Amniotic epithelial cell (primary cell): ENCODE measurements at regions not wholly inside any gene's neighbourhood (a gene's known extent, or its start where the extent isn't known, plus 50 kb on each side); places are given as distances from the start of the nearest gene placed in this dataset.
"Not testable (repeated sequence)": the region's sequence is repeated elsewhere in the genome, so short reads cannot be mapped to it uniquely, and the experiment has no call there.

Experiments used
- DNase-seq: peaks from one replicate; pipeline ENCODE4 v3.0.0-alpha.2; 2010; ENCODE audit warnings: low read depth

DNA sequence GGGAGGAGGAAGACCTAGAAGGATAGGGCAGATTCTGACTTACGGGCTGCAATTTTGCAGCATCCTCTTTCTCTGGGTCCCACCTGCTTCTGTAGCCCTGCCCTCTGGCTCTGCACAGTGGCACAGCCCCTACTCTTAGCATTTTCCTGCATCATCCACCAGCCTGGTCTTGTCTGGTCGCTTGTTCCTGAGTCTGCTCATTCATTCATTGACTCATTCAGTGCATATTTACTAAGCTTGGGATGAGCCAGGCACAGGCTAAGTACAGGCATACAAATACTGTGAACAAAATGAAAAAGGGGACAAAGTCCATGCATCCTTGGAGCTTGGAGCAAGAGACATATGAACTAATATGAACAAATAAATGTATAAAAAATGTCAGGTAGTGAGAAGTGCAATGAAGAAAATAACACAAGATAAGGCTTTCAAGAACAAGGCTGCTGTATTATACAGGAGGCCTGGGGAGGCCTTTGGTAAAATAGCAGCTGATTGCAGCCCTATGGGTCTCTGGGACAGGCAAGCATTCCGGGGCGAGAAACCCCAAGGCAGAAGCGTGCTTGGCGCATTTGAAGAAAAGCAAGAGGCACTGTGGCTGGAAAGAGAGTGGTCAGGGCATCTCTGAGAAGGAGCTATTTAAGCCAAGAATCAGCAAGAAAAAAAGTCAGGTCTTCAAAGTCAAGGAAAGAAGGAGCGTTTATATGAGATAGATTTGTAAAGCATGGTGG, 108.0 kb upstream of the ALX4 start:
- DNase-seq: no peak

DNA sequence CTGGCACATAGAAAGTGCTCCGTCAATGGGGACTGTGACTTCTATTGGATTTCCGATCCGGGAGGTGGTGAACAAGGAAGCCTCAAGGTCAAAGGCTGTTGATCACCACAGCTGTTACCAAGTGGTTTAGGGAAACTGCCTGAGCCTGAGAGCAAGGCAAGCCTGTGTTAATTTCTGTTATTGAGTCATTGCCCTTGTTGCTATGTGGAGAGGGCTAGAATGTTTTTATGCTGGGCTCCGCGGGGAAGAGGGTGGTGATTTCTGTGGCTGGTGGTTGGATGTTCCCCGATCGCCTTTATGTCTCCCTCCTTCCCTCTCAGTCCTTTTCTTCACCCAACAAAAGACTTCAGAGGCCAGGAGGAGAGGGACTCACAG, 108.5 kb upstream of the ALX4 start:
- DNase-seq: no peak

DNA sequence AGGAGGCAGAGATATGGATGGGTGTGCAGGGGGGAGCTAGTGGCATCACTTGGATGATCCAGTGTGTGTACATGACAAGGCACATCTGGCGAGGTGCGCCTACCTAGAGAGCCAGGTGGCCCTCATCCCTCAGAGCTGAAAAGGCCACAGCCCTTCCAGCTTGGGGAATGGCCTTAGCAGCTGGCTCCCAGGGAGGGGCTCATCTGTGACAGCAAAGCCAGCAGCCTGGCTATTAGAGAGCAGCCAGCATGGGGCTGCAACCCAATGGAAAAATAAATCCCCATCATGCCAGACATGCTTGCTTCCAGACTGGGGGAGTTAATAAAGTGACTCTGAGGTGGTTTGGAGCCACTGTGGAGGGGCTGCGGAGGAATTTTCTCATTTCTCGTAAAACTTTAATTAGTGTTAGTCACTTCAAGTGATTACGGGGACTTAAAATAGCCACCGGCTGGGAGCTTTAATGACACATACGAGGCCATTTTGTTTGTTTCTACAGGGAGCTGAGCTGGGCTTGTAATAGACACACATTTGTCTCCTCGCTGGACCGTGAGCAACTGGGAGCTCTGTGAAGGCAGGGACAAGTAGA, 111.2 kb upstream of the ALX4 start:
- DNase-seq: no peak

DNA sequence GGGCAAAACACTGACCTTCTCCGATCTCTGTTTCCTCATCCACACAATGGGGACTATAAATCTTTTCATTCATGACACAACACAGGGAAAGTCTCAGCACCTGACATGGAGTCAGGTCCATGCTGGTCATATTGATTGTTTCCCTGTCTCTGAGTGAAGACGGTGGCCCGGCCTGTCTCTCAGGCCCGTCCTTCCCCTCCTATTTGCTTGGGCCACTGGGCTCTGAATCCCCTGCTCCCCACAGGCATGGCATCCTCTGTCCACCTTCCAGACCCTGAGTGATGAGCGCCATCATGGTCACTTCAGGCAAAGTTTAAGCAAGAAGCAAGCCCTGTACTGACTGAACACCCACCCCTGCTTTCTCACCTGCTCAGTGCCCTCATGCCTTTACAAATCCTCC, 113.3 kb upstream of the ALX4 start:
- DNase-seq: no peak

DNA sequence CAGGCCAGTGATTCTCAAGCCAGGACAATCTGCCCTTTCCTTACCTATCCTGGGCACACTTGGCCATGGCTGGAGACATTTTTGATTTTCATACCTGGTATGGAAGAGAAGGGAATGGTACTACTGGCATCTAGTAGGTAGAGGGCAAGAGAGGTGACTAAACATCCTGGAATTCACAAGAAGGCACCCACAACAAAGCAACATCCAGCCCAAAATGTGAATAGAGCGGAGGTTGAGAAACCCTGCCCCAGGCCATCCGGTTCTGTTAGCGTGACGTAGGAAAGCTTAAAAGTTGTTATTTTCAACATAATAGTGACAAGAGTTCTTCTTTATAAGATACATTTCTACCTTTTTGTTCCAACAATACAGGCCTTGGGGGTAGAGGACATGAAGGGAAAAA, 114.9 kb upstream of the ALX4 start:
- no peak for DNase-seq

DNA sequence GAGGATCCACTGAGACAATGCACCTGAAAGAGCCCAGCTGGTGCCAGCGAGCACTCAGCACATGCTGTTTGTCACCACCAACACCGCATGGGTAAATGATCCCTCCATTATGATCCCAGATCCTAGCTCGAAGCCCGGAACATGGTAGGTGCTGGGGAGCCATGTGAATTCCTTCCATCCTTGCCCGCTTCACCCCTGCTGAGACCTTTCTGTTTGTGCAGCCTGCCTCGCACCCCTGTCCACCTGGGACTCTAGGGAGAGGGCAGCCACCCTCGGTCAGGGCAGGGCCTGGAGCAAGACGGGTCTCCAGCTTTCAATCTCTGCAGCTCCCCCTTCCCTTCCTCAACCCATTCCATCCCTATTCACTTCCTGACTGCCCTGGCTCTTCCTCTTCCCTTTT, 116.2 kb upstream of the ALX4 start:
- DNase-seq: no peak

DNA sequence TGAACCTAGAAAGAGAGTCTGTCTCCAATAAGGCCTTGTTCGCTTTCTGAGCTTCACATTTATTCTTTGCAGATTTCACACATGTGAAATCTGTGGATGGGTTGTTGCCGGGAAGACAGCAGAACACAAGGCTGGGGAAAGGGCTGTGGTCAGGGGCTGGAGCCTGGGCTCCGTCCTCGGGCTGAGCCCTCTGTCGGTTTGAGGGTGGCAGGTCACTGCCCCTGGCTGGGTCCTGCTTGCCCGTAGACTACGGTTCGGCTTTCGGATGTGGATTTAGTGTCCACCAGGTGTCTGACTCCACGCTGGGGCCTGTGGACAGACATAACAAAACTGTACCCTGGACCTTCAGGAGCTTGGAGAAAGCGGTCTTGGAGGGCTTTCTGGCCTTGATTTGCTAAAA, 117.0 kb upstream of the ALX4 start:
- DNase-seq: no peak

DNA sequence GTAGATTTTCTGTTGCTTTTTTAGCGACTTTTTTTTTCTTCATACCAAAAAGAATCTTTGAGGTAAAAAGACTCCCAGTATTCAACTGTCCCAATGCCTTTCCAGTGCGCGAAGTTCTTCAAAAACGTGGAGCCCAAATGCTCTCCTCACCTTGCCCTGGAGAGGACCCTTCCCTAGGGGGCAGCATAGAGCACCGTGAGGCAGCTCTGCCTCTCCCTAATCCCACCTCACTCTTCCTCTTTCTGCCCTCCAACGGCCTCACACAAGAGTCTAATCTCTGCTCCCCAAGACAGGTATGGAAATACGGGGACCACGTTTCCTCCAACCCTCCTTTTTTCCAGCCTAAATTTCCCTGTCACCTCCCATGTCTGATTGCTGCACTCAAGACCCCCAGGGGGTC, 117.5 kb upstream of the ALX4 start:
- DNase-seq: no peak

DNA sequence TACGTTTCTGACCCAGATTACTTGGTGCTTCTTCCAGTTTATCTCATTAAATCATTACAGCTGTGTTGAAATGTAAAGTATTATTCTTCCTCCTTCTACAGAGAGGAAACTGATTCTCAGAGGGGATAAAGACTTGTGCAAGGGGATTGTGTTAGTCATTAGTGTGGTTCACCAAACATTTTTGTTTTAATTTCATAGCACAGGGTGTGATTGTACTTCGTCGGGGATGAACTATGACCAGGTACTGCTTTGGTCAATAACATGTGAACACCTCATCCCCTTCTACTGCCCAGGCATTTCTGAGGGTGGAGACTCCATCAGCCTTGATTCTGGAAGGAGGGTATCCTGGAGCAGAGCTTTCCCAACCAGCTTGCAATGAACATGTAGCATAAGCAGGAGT, 120.2 kb upstream of the ALX4 start:
- peak; percentile 11 for DNase-seq

DNA sequence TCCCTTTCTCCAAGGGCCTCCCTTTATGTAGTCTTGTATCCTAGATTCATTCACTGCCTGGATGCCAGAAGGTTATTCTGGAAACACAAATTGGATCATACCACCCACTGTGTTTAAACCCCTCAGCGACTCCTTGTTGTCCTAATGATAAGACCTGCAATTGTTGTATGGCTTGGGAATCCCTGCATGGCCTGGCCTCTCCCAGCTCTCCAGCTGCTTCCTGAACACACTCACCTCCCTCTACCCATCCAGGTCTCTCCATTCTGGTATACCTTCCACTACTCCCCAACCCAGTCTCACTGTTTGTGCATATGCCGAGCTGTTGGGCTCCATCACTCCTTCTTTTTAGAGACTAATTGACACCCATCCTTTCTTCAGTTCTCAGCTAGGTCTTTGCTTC, 124.3 kb upstream of the ALX4 start:
- DNase-seq: no peak

DNA sequence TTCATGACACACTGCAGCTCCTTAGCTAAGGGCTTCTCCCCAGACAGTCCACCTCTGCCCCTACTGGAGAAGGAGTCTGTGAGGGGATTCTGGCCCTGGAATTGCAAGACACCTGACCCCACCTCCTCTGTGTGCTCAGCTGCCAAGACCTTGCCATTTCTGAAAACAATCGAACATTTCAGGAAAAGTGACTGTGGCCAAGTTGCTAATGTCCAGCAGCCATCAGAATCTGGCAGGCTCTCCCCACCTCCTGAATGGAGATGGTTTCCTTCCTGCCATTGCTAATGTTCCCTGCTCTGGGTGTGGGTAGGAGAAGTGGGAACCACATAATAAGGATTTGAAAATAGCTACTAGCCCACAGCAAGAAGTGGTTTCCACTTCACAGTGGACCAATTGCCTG, 127.2 kb upstream of the ALX4 start:
- no peak for DNase-seq

DNA sequence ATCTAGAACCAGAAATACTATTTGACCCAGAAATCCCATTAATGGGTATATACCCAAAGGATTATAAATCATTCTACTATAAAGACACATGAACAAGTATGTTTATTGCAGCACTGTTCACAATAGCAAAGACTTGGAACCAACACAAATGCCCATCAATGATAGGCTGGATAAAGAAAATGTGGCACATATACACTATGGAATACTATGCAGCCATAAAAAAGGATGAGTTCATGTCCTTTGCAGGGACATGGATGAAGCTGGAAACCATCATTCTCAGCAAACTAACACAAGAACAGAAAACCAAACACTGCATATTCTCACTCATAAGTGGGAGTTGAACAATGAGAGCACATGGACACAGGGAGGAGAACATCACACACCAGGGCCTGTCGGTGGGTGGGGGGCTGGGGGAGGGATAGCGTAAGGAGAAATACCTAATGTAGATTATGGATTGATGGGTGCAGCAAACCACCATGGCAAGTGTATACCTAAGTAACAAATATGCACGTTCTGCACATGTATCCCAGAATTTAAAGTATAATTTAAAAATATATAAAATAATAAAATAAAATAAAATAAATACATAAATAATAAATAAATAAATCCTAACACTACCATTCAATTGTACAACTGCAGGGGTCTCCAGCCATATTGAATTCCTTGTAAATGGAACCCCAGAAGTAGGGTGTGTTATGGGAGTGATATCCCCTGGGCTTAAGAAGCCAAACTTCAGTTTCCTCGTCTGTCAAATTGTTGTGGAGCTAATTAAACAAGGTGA, 122.4 kb upstream of the CD82 start:
- not testable (repeated sequence) for DNase-seq

DNA sequence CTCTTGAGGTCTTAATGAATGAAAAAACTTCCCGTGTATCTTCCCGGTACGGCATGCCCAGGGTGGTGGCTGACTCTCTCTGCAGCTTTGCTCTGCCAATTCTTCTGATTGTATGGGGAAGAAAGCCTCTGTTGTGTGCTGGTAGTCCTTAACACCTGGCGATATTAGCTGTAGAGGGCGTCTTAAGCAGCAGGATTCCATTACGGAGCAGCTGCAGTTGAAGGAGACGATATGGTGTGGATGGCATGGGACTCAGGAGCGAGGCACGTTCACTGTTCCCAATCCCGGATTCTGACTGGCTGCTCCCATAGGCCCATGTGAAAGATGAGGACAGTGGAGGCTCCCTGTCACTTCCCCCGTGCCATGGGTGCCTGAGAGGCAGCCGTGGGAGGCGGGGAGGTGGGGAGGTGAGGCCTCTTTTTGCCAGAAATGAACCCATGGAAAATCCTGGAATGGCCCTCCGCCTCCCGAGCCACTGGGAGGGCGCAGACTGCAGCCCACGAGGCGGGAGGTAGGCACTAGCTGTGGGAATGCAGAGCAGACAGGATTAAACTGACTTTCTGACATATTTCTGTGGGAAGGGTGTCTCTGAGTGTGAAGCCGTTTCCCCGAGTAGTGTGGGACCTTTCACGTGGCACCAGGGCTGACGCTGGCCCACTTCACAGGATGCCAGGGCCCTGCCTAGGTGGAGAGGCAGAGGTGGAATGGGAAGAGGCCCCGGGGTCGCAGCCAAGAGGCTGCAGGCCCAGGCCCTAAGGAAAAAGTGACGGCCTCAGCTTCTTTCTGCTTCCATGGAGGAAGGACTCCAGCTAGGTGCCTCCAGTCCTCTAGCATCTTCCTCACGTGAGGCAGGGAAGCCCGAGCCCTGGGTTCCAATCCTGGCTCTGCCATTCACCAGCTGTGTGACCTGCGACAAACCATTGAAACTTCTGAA, 121.4 kb upstream of the CD82 start:
- no peak for DNase-seq

DNA sequence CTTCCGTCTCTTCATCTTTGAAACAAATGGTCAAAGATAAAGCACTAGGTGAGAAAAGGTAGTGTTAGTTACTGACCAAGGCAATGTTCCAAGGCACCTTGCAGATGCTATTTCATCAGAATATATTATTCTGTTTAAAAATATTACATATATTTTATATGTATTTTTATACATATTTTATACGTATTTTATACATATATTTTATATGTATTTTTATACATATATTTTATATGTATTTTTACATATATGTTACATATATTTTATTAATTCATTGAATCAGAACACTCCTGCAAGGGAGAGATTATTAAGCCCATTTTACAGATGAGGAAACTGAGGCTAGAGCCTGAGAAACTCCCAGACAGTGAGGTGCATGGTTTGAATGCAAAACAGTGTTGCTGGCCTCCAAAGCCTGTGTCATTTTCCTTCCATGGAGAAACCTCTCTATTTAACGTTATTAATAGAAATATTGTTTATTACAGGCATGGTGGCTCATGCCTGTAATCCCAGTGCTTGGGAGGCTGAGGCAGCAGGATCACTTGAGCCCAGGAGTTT, 120.6 kb upstream of the CD82 start:
- no peak for DNase-seq

DNA sequence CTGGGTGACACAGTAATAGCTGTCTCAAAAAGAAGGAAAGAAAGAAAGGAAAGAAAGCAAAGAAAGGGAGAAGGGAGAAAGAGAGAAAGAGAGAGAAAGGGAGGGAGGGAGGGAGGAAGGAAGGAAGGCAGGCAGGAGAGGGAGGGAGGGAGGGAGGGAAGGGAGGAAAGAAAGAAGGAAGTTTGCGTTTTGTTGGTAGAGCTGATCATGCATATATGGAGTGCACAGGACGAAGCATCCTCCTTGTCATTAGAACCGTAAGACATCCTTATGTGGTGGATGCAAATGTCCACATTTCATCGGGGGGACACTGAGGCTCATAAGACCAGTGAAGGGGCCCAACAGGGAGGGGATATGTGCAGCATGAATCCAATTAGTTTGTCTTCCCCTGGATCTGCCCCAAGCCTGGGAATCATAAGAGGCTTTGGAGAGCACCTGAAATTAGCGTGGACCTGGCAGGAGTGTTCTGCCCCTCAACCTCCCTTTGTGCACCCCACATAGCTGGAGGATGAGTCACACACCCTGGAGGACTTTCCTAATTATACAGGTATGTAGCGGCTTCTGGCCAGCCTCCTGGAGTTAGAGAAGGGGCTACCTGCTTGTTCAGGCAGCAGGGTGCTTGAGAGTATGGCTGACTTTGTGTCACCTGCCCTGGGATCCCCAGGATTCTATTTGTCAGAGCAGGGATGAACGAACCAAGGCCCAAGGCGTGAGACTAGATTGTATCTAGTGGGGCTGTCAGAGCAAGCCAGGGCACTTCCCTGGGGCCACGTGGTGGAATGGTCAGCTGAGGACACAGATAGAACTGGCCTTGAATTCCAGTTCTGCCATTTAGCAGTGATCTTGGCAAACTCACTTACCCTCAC, 119.7 kb upstream of the CD82 start:
- DNase-seq: no peak

DNA sequence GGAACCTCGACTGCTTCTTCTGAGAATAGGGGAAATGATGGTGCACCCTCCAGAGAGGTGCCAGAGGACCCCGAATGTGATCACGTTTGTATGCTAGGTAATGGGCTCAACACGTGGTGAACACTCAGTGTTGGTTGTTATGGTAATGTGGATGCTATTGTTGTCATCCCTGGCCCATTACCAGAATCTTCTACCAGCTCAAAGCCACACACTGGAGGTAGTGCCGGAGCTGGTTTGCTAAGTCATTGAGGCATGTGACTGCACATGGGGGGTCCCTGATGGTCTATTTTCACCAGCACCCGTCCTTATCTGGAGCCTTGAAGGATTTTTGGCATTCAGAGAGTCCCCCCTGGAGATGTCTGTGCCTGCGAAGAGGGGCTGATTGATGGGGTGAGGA, 119.1 kb upstream of the CD82 start:
- DNase-seq: no peak

DNA sequence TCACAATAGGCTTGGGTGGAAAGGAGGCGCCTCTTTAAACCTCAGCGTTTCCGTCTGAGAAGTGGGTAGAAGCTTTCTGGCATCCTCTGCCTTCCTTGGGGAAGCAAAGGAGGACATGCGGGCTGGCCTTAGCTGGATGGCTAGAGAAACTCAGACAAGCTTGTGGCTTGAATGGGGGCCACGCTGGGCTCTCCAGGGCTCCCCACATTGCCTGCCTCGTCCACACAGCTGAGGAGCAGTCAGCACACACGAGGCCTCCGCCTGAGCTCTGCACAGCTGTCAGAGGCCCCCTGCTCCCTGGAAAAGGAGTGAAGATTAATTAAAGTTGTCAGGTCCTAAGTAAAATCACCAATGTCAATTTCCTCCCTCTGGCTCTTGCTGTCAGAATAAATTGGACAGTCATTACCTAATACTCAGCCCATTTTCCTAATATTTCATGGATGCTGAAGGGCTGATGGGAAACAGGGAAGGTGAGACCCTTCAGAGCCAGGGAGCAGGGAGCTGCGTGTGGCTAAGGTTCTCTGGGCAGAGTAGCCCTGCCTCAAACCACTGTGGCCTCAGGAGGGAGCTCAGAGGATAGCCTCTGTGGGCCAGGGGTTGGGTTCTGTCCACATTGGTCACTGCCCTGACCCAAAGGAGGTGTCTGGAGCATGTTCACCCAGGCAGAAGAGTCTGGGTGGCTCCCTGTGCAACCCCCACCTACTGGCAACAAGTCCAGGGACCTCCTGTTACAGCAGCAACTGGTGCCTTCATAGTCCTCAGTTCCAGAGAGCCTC, 118.3 kb upstream of the CD82 start:
- DNase-seq: no peak

DNA sequence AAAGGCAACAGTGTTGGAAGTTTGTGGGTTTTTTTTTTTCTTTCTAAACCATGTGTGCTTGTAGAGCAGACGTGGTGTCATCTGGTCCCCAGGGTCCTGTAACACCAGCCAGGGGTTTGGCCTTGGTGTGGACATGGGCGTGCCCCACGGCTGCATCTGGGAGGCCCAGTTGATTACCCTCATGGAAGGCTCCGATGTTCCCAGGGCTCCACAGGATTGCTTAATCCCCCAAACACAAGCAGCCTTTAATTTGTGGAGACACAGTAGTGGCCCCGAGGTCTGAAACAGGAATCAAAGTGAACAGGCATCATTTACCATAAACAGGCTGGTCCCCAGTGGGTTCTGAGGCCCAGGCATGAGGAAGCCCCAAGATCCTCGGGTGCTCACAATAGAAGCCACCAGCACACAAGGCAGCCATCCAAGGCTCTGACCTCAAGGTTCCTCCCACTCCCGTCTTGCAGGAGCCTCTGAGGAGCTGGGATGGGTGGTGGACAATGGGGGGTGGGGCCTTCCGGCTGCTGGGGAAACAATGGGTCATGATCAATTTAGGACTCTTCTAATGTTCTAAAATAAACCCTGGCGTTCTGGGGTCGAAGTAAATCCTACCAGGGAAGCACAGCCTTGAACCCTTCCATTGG, 115.0 kb upstream of the CD82 start:
- no peak for DNase-seq

DNA sequence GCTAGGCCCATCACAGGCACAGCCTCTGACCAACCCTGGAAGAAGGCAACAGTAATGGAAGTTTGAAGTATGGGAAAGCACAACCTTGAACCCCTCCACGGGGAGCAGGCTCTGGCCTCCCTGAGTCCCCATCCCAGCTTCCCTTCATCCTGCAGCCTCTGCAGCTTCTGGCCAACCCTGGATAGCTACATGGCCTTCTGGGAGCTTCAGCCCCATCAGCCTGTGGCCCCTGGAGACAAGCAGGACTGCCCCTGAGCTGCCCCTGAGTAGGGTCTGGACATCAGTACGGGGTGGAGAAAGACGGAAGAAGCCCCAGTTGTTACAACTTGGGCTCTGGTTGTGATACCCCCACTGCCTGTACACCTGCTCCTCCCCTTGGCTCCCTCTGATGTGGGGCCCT, 113.8 kb upstream of the CD82 start:
- no peak for DNase-seq
